ENCODE measurements at regions not wholly inside any gene's neighbourhood (a gene's known extent, or its start where the extent isn't known, plus 50 kb on each side); places are given as distances from the start of the nearest gene placed in this dataset.
A peak's percentile ranks its signal among the peaks of the same experiment; 100 is the strongest.

DNA sequence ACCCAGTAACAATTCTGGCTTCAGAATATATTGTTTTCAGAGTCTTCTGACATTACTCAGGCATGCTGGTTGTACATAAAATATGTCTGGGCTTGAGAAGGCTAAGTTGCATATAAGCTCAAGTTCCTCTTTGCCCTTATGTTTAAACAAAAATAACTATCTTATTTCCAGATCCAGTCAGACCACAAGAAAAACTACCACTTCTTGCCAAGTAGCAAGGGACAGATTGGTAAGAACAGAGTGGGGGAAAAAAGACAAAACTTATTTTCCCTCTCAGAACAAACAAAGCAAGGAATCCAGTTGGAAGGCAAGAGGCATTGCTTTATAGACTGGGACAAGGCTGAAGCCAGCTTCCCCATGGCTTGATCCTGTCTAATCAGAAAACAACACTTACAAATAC, 1036.7 kb upstream of the CELF4 start:
- Mint-ChIP-seq H3K36me3 (ENCODE audit: low read depth) (no peaks in the 10 kb centered on the region), H3K27me3 (ENCODE audit: insufficient read depth) (no peaks in the 10 kb centered on the region), H3K4me1 (peaks cover 46% of the 10 kb centered on the region), H3K9me3 (no peaks in the 10 kb centered on the region), H3K27ac (no peak overlapping the region), H3K4me3 (no peak overlapping the region)
- TF ChIP-seq, protein P1, sequence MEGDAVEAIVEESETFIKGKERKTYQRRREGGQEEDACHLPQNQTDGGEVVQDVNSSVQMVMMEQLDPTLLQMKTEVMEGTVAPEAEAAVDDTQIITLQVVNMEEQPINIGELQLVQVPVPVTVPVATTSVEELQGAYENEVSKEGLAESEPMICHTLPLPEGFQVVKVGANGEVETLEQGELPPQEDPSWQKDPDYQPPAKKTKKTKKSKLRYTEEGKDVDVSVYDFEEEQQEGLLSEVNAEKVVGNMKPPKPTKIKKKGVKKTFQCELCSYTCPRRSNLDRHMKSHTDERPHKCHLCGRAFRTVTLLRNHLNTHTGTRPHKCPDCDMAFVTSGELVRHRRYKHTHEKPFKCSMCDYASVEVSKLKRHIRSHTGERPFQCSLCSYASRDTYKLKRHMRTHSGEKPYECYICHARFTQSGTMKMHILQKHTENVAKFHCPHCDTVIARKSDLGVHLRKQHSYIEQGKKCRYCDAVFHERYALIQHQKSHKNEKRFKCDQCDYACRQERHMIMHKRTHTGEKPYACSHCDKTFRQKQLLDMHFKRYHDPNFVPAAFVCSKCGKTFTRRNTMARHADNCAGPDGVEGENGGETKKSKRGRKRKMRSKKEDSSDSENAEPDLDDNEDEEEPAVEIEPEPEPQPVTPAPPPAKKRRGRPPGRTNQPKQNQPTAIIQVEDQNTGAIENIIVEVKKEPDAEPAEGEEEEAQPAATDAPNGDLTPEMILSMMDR (conservative IDR thresholded peaks at IDR 0.05) = no peak
- Histone ChIP-seq H3K36me3 (ENCODE audit: control insufficient read depth, insufficient read depth, low read length) (no peaks in the 10 kb centered on the region), H3K27me3 (ENCODE audit: control insufficient read depth, insufficient read depth, low read length, poor library complexity, severe bottlenecking) (no peaks in the 10 kb centered on the region), H3K4me3 (ENCODE audit: low read length) (no peak overlapping the region), H3K9ac (ENCODE audit: extremely low read depth, low read length, poor library complexity, severe bottlenecking) (no peak overlapping the region), H3K27ac (ENCODE audit: low read depth, low read length) (no peak overlapping the region), H3K9me3 (ENCODE audit: control insufficient read depth, low read length) (no peaks in the 10 kb centered on the region), H3K4me1 (ENCODE audit: control insufficient read depth, insufficient read depth, low read length) (peaks cover 14% of the 10 kb centered on the region)
- no peak for DNase-seq

DNA sequence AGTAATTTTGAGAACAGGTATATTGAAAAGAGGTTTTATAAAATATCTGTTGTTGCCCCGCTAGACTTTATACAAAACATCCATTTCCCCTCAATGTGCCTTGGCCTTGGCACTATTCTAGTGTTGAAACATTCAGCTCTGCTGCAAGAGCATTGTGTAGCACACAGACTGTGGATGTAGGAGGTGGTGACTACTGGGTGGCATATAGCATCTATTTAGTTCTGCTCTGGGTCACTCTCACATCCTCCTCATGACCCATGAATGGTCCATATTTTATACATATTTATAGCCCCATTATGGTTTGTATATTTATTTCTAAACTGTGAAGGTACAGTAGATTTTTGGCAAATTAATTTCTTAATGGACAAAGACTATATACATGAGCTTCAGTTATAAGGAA, 1022.0 kb upstream of the CELF4 start:
- TF ChIP-seq, protein P1 (conservative IDR thresholded peaks at IDR 0.05) = no peak
- Histone ChIP-seq H3K27me3 (ENCODE audit: control insufficient read depth, insufficient read depth, low read length, poor library complexity, severe bottlenecking) (no peaks in the 10 kb centered on the region), H3K36me3 (ENCODE audit: control insufficient read depth, insufficient read depth, low read length) (no peaks in the 10 kb centered on the region), H3K4me1 (ENCODE audit: control insufficient read depth, insufficient read depth, low read length) (no peaks in the 10 kb centered on the region), H3K9me3 (ENCODE audit: control insufficient read depth, low read length) (no peaks in the 10 kb centered on the region), H3K9ac (ENCODE audit: extremely low read depth, low read length, poor library complexity, severe bottlenecking) (no peak overlapping the region), H3K27ac (ENCODE audit: low read depth, low read length) (no peak overlapping the region), H3K4me3 (ENCODE audit: low read length) (no peak overlapping the region)
- Mint-ChIP-seq H3K9me3 (peaks cover 2% of the 10 kb centered on the region), H3K4me3 (no peak overlapping the region), H3K36me3 (ENCODE audit: low read depth) (no peaks in the 10 kb centered on the region), H3K27ac (no peak overlapping the region), H3K27me3 (ENCODE audit: insufficient read depth) (peaks cover 2% of the 10 kb centered on the region), H3K4me1 (peaks cover 17% of the 10 kb centered on the region)
- WGBS, 2 experiments (ENCODE audit: insufficient coverage in 1 of 2, insufficient read length in 1 of 2) = 100% methylated on average over 1 of the region's 1 CpG; no CpG with 5 or more reads in 1 of the 2 experiments
- no peak for DNase-seq

DNA sequence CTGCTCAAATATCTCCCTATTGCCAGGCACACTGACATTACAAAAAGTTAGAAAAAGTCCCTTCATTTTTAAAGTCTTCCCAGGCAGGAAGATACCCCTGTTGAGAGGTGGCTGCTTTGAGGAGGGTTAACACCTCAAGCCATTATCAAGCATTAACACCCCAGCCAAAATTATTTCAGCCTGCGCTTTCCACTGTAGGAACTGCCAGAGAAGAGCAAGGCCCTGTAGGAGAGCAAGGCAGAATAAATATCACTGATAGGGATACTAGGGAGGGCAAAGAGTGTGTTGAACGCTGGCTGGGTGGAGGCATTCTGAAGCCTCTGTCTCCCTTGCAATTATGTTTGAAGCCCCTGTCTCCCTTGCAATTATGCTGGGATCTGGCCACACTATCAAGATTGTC, 1020.7 kb upstream of the CELF4 start:
- Mint-ChIP-seq H3K4me1 (peaks cover 14% of the 10 kb centered on the region), H3K36me3 (ENCODE audit: low read depth) (no peaks in the 10 kb centered on the region), H3K9me3 (peaks cover 2% of the 10 kb centered on the region), H3K4me3 (no peak overlapping the region), H3K27ac (no peak overlapping the region), H3K27me3 (ENCODE audit: insufficient read depth) (peaks cover 2% of the 10 kb centered on the region)
- DNase-seq = peak; percentile 73
- WGBS, 2 experiments (ENCODE audit: insufficient coverage in 1 of 2, insufficient read length in 1 of 2) = 70% methylated on average over 2 of the region's 2 CpGs; no CpG with 5 or more reads in 1 of the 2 experiments
- TF ChIP-seq, protein P1 (conservative IDR thresholded peaks at IDR 0.05) = no peak
- no peaks in the 10 kb centered on the region for H3K27me3 ChIP-seq (ENCODE audit: control insufficient read depth, insufficient read depth, low read length, poor library complexity, severe bottlenecking)
- no peaks in the 10 kb centered on the region for H3K9me3 ChIP-seq (ENCODE audit: control insufficient read depth, low read length)
- no peak overlapping the region for H3K4me3 ChIP-seq (ENCODE audit: low read length)
- H3K27ac ChIP-seq (ENCODE audit: low read depth, low read length) = no peak overlapping the region
- no peaks in the 10 kb centered on the region for H3K4me1 ChIP-seq (ENCODE audit: control insufficient read depth, insufficient read depth, low read length)
- no peaks in the 10 kb centered on the region for H3K36me3 ChIP-seq (ENCODE audit: control insufficient read depth, insufficient read depth, low read length)
- H3K9ac ChIP-seq (ENCODE audit: extremely low read depth, low read length, poor library complexity, severe bottlenecking) = no peak overlapping the region

Measured in endodermal cell (in vitro differentiated cells).